GM19238 (cell line): ENCODE measurements at regions not wholly inside any gene's neighbourhood (a gene's known extent, or its start where the extent isn't known, plus 50 kb on each side); places are given as distances from the start of the nearest gene placed in this dataset.

Source experiments
- DNase-seq: peaks from one replicate; pipeline ENCODE4 v3.0.0; 2011; ENCODE audit warnings: low spot score; ENCODE audit not compliant: insufficient read length

GRCh38 chr4:36930562-36931111, 313.9 kb upstream of the NWD2 start:
- DNase-seq, result no peak

GRCh38 chr4:36944232-36944631, 300.3 kb upstream of the NWD2 start:
- DNase-seq, result no peak

GRCh38 chr4:36961420-36961819, 283.1 kb upstream of the NWD2 start:
- DNase-seq, result no peak

GRCh38 chr4:36966756-36967460, 277.6 kb upstream of the NWD2 start:
- DNase-seq, result no peak

GRCh38 chr4:36979533-36979932, 265.0 kb upstream of the NWD2 start:
- DNase-seq, result no peak

GRCh38 chr4:36990128-36990872, 254.2 kb upstream of the NWD2 start:
- DNase-seq, result no peak

GRCh38 chr4:36997727-36998126, 246.8 kb upstream of the NWD2 start:
- no peak for DNase-seq

- DNase-seq, result no peak
Measured at GRCh38 chr4:37000281-37000680, 244.3 kb upstream of the NWD2 start.

GRCh38 chr4:37001688-37002436, 242.7 kb upstream of the NWD2 start:
- DNase-seq, result no peak

GRCh38 chr4:37002625-37003024, 241.9 kb upstream of the NWD2 start:
- DNase-seq, result no peak

- no peak for DNase-seq
Measured at GRCh38 chr4:37008199-37008598, 236.3 kb upstream of the NWD2 start.

- DNase-seq, result no peak
Measured at GRCh38 chr4:37014584-37014983, 230.0 kb upstream of the NWD2 start.

- DNase-seq, result no peak
Measured at GRCh38 chr4:37015391-37015790, 229.2 kb upstream of the NWD2 start.

GRCh38 chr4:37023504-37023903, 221.0 kb upstream of the NWD2 start:
- no peak for DNase-seq

- no peak for DNase-seq
Measured at GRCh38 chr4:37023996-37024395, 220.5 kb upstream of the NWD2 start.

- no peak for DNase-seq
Measured at GRCh38 chr4:37040816-37041215, 203.7 kb upstream of the NWD2 start.

- no peak for DNase-seq
Measured at GRCh38 chr4:37043342-37043741, 201.2 kb upstream of the NWD2 start.

GRCh38 chr4:37051111-37051510, 193.4 kb upstream of the NWD2 start:
- no peak for DNase-seq

GRCh38 chr4:37051866-37052265, 192.7 kb upstream of the NWD2 start:
- DNase-seq, result no peak

- DNase-seq, result no peak
Measured at GRCh38 chr4:37054531-37055077, 189.9 kb upstream of the NWD2 start.

- no peak for DNase-seq
Measured at GRCh38 chr4:37058826-37059225, 185.7 kb upstream of the NWD2 start.

- DNase-seq, result no peak
Measured at GRCh38 chr4:37066159-37066558, 178.4 kb upstream of the NWD2 start.
